ENCODE measurements at regions not wholly inside any gene's neighbourhood (a gene's known extent, or its start where the extent isn't known, plus 50 kb on each side); places are given as distances from the start of the nearest gene placed in this dataset.

DNA sequence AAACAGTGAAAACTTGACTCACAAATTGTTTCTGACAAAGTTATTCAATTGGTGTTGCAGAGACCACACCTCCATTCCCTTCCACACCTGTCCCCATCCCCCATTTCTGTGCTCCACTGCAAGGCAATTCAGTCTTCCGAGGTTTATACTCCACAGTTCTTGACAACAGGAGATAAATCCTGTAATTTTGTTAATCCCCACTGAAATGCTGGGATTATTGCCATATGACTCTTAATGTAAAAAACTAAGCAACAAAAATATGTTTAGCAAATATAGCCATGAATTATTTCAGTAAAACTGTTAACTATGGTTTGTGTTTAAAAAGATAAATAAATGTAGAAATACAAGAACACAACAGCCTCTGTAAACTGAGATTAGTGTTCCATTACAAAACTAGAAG is 170.1 kb upstream of the SEMA3D start:
- TF ChIP-seq, protein P1, sequence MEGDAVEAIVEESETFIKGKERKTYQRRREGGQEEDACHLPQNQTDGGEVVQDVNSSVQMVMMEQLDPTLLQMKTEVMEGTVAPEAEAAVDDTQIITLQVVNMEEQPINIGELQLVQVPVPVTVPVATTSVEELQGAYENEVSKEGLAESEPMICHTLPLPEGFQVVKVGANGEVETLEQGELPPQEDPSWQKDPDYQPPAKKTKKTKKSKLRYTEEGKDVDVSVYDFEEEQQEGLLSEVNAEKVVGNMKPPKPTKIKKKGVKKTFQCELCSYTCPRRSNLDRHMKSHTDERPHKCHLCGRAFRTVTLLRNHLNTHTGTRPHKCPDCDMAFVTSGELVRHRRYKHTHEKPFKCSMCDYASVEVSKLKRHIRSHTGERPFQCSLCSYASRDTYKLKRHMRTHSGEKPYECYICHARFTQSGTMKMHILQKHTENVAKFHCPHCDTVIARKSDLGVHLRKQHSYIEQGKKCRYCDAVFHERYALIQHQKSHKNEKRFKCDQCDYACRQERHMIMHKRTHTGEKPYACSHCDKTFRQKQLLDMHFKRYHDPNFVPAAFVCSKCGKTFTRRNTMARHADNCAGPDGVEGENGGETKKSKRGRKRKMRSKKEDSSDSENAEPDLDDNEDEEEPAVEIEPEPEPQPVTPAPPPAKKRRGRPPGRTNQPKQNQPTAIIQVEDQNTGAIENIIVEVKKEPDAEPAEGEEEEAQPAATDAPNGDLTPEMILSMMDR (conservative IDR thresholded peaks at IDR 0.05 in 1 of 2, IDR thresholded peaks at IDR 0.05 in 1 of 2; ENCODE audit: low read depth in 1 of 2, low read length in 2 of 2) = no peak
- TF ChIP-seq EZH2 (IDR thresholded peaks at IDR 0.05; ENCODE audit: low read length, missing control alignments) = no peak
